ENCODE measurements at regions not wholly inside any gene's neighbourhood (a gene's known extent, or its start where the extent isn't known, plus 50 kb on each side); places are given as distances from the start of the nearest gene placed in this dataset.

DNA sequence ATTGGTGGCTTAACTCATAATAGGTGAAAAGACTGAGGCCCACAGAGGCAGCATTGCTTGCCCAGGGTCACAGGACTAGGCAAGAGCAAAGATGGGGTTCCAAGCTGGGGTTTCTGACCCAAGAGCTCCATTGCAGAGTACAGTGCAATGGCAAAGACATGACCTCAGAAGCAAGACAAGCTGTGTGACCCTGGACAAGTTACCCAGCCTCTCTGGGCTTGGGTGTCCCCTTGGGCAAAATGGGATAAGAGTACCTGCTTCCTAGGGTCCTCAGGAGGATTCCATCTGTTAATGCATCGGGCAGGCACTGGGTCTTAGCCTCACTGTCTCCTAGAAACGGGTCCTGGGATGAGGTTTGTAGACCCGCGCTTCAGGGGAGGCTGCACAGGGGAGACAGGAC, 111.6 kb upstream of the NCOR2 start (continued):
- TF ChIP-seq EHF (CRISPR knock-in tag; IDR thresholded peaks at IDR 0.05) (no peak), ESRRA (IDR thresholded peaks at IDR 0.05; ENCODE audit: borderline replicate concordance, low read length) (no peak), EHMT2 (IDR thresholded peaks at IDR 0.05; ENCODE audit: low read depth) (no peak), FOXS1 (CRISPR knock-in tag; IDR thresholded peaks at IDR 0.05) (no peak), FOSL2 (IDR thresholded peaks at IDR 0.05) (no peak), FOSL2 (CRISPR knock-in tag; IDR thresholded peaks at IDR 0.05) (no peak), KDM5A (IDR thresholded peaks at IDR 0.05) (no peak)
- TF ChIP-seq, protein P1, sequence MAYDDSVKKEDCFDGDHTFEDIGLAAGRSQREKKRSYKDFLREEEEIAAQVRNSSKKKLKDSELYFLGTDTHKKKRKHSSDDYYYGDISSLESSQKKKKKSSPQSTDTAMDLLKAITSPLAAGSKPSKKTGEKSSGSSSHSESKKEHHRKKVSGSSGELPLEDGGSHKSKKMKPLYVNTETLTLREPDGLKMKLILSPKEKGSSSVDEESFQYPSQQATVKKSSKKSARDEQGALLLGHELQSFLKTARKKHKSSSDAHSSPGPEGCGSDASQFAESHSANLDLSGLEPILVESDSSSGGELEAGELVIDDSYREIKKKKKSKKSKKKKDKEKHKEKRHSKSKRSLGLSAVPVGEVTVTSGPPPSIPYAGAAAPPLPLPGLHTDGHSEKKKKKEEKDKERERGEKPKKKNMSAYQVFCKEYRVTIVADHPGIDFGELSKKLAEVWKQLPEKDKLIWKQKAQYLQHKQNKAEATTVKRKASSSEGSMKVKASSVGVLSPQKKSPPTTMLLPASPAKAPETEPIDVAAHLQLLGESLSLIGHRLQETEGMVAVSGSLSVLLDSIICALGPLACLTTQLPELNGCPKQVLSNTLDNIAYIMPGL (CRISPR knock-in tag; IDR thresholded peaks at IDR 0.05; ENCODE audit: borderline replicate concordance): no peak
- TF ChIP-seq, protein P2, sequence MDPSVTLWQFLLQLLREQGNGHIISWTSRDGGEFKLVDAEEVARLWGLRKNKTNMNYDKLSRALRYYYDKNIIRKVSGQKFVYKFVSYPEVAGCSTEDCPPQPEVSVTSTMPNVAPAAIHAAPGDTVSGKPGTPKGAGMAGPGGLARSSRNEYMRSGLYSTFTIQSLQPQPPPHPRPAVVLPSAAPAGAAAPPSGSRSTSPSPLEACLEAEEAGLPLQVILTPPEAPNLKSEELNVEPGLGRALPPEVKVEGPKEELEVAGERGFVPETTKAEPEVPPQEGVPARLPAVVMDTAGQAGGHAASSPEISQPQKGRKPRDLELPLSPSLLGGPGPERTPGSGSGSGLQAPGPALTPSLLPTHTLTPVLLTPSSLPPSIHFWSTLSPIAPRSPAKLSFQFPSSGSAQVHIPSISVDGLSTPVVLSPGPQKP (IDR thresholded peaks at IDR 0.05; ENCODE audit: low read depth, low read length): no peak

DNA sequence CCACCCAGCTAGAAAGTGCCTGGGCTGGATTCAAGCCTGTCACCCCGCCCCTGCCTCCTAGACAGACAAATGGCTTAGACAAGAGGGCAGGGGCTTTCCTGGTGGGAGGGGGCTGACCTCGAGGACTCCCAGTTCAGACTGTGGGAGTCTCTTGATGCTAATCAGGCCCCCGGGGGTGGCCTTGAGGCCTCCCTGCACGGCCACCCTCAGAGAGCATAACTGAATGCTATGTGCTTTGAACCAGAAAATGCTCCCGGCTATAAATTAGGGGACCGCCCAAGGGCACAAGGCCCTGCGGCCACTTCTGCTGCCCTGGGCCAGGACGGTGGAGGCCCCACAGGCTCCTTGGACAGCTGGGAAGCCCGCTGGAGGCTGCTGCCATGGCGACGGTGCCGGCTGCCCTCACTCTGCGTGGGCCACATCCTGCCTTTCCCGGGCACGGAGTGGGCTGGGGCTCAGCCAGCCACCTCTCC, 111.0 kb upstream of the NCOR2 start:
- POLR2A ChIA-PET: no interaction called here
- CTCF ChIA-PET: interaction anchor here (0.9 to 1.3 kb wide), 2 partner anchors 14 to 26 kb away, joined by 3 to 4 read pairs; no protein-coding TSS in a partner anchor
- no peak for DNase-seq (ENCODE audit: low read depth in 1 of 2, low spot score in 1 of 2)
- WGBS (ENCODE audit: missing lambda C conversion rate): 62% methylated on average over 5 of the region's 15 CpGs
- no peak for TF ChIP-seq HDAC2 (IDR thresholded peaks at IDR 0.05)
- TF ChIP-seq MYC (IDR thresholded peaks at IDR 0.05; ENCODE audit: borderline replicate concordance, low read length): no peak
- FAIRE-seq: no peak
- no peak overlapping the region for H3K4me3 ChIP-seq
- H3K4me2 ChIP-seq: no peak overlapping the region
- peak overlapping the region; percentile 11 to 96; a peak in 4 of 6 replicates for H3K27ac ChIP-seq
- no peaks in the 10 kb centered on the region for H3K9me3 ChIP-seq
- ATAC-seq: no peak
- H3K4me1 ChIP-seq: peaks cover 44% of the 10 kb centered on the region

DNA sequence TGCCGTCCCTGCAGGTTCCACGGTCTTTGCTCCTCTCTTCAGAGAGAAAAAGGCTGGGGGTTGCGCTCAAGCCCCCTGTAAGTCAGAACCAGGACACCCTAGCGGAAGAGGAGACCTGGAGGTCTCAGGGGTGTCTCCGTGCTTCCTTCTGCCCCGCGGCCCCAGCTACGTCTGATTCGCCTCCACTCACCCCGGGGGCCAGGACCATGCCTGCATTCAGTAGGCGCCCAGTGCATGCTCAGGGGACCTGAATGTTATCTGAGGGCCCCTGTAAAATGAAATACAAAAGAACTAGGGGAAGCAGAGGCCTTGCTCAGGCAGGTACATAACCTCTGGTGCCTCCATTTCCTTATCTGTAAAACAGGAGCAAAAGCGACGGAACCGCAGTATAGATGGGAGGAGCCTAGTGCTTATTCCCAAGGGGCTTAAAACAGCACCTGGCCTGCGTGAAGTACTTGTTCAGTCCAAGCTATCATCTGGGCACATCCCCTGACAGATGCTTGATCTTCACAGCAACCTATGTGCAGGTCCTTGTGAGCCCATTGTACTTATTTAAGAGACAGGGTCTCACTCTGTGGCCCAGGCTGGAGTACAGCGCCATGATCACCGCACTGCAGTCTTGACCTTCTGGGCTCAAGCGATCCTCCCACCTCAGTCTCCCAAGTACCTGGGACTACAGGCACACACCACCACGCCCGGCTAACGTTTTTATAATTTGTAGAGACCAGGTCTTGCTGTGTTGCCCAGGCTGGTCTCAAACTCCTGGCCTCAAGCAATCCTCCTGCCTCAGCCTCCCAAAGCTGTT, 110.3 kb upstream of the NCOR2 start:
- Histone ChIP-seq H3K9me3 (no peaks in the 10 kb centered on the region), H3K4me1 (peaks cover 37% of the 10 kb centered on the region), H3K4me2 (no peak overlapping the region), H3K27ac (peak overlapping the region; percentile 13 to 96; a peak in 4 of 6 replicates), H3K4me3 (no peak overlapping the region)
- ChIA-PET CTCF (interaction anchor here (0.9 to 1.3 kb wide), 2 partner anchors 14 to 27 kb away, joined by 3 to 4 read pairs; no protein-coding TSS in a partner anchor), POLR2A (no interaction called here)
- no peak for DNase-seq (ENCODE audit: low read depth in 1 of 2, low spot score in 1 of 2)
- ATAC-seq: no peak
- no peak for FAIRE-seq
- 90% methylated on average over 21 of the region's 21 CpGs for WGBS (ENCODE audit: missing lambda C conversion rate)
- no peak for TF ChIP-seq EHF (CRISPR knock-in tag; IDR thresholded peaks at IDR 0.05)
- TF ChIP-seq, protein P3, sequence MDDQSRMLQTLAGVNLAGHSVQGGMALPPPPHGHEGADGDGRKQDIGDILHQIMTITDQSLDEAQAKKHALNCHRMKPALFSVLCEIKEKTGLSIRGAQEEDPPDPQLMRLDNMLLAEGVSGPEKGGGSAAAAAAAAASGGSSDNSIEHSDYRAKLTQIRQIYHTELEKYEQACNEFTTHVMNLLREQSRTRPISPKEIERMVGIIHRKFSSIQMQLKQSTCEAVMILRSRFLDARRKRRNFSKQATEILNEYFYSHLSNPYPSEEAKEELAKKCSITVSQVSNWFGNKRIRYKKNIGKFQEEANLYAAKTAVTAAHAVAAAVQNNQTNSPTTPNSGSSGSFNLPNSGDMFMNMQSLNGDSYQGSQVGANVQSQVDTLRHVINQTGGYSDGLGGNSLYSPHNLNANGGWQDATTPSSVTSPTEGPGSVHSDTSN (IDR thresholded peaks at IDR 0.05): no peak
- no peak for TF ChIP-seq CBX2 (IDR thresholded peaks at IDR 0.05; ENCODE audit: borderline replicate concordance, low read depth)
- no peak for TF ChIP-seq PHF8 (IDR thresholded peaks at IDR 0.05; ENCODE audit: borderline replicate concordance, low read depth)
- no peak for TF ChIP-seq KDM5A (IDR thresholded peaks at IDR 0.05)
- TF ChIP-seq RCOR1 (IDR thresholded peaks at IDR 0.05; ENCODE audit: low read depth, low read length): no peak
- TF ChIP-seq, protein P4, sequence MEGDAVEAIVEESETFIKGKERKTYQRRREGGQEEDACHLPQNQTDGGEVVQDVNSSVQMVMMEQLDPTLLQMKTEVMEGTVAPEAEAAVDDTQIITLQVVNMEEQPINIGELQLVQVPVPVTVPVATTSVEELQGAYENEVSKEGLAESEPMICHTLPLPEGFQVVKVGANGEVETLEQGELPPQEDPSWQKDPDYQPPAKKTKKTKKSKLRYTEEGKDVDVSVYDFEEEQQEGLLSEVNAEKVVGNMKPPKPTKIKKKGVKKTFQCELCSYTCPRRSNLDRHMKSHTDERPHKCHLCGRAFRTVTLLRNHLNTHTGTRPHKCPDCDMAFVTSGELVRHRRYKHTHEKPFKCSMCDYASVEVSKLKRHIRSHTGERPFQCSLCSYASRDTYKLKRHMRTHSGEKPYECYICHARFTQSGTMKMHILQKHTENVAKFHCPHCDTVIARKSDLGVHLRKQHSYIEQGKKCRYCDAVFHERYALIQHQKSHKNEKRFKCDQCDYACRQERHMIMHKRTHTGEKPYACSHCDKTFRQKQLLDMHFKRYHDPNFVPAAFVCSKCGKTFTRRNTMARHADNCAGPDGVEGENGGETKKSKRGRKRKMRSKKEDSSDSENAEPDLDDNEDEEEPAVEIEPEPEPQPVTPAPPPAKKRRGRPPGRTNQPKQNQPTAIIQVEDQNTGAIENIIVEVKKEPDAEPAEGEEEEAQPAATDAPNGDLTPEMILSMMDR (IDR thresholded peaks at IDR 0.05): no peak
- no peak for TF ChIP-seq JUNB (IDR thresholded peaks at IDR 0.05)
- TF ChIP-seq, protein P5, sequence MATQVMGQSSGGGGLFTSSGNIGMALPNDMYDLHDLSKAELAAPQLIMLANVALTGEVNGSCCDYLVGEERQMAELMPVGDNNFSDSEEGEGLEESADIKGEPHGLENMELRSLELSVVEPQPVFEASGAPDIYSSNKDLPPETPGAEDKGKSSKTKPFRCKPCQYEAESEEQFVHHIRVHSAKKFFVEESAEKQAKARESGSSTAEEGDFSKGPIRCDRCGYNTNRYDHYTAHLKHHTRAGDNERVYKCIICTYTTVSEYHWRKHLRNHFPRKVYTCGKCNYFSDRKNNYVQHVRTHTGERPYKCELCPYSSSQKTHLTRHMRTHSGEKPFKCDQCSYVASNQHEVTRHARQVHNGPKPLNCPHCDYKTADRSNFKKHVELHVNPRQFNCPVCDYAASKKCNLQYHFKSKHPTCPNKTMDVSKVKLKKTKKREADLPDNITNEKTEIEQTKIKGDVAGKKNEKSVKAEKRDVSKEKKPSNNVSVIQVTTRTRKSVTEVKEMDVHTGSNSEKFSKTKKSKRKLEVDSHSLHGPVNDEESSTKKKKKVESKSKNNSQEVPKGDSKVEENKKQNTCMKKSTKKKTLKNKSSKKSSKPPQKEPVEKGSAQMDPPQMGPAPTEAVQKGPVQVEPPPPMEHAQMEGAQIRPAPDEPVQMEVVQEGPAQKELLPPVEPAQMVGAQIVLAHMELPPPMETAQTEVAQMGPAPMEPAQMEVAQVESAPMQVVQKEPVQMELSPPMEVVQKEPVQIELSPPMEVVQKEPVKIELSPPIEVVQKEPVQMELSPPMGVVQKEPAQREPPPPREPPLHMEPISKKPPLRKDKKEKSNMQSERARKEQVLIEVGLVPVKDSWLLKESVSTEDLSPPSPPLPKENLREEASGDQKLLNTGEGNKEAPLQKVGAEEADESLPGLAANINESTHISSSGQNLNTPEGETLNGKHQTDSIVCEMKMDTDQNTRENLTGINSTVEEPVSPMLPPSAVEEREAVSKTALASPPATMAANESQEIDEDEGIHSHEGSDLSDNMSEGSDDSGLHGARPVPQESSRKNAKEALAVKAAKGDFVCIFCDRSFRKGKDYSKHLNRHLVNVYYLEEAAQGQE (IDR thresholded peaks at IDR 0.05): no peak
- TF ChIP-seq RNF2 (IDR thresholded peaks at IDR 0.05; ENCODE audit: borderline replicate concordance, low read depth): no peak
- TF ChIP-seq, protein P6, sequence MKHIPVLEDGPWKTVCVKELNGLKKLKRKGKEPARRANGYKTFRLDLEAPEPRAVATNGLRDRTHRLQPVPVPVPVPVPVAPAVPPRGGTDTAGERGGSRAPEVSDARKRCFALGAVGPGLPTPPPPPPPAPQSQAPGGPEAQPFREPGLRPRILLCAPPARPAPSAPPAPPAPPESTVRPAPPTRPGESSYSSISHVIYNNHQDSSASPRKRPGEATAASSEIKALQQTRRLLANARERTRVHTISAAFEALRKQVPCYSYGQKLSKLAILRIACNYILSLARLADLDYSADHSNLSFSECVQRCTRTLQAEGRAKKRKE (CRISPR knock-in tag; IDR thresholded peaks at IDR 0.05; ENCODE audit: low read depth): no peak

Data from A549 (cell line).